H1 (cell line): ENCODE measurements at regions not wholly inside any gene's neighbourhood (a gene's known extent, or its start where the extent isn't known, plus 50 kb on each side); places are given as distances from the start of the nearest gene placed in this dataset.

ENCODE experiments used
- CEBPB ChIP-seq: IDR thresholded peaks from 2 replicates; pipeline ENCODE4 v1.6.1; 2012; ENCODE audit warnings: low read depth, low read length
- CHD1 ChIP-seq: IDR thresholded peaks from 2 replicates; pipeline ENCODE4 v1.6.1; 2012; ENCODE audit warnings: low read depth, low read length, improper control_type of control experiment
- CREB1 ChIP-seq: IDR thresholded peaks from 2 replicates; pipeline ENCODE4 v1.6.1; 2012; ENCODE audit warnings: inconsistent platforms
- CTCF ChIP-seq, 3 experiments: IDR thresholded peaks; 1 replicate in 2 of 3; 2 replicates in 1 of 3; pipeline versions ENCODE4 v1.5.1 to v1.6.1; 2011; ENCODE audit warnings: low read length in 3 of 3, mild to moderate bottlenecking in 3 of 3, inconsistent platforms in 2 of 3, low read depth in 1 of 3, moderate library complexity in 1 of 3; ENCODE audit not compliant: insufficient read depth in 1 of 3; ENCODE audit errors: control extremely low read depth in 1 of 3
- HDAC2 ChIP-seq, 2 experiments: fragments of 300-600 bp in 1 of 2; sonication (generic) in 1 of 2; IDR thresholded peaks; 2 replicates each; pipeline ENCODE4 v1.6.1; 2011 to 2012; ENCODE audit warnings: low read depth in 2 of 2, low read length in 2 of 2, mild to moderate bottlenecking in 2 of 2, moderate library complexity in 2 of 2, borderline replicate concordance in 1 of 2, inconsistent platforms in 1 of 2
- POLR2A ChIP-seq, 2 experiments: IDR thresholded peaks; 1 replicate in 1 of 2; 2 replicates in 1 of 2; pipeline ENCODE4 v1.6.1; 2011; ENCODE audit warnings: low read depth in 2 of 2, low read length in 2 of 2, mild to moderate bottlenecking in 2 of 2; ENCODE audit errors: control extremely low read depth in 1 of 2
- SRF ChIP-seq: IDR thresholded peaks from 2 replicates; pipeline ENCODE4 v1.6.1; 2011; ENCODE audit warnings: mild to moderate bottlenecking, low read depth, low read length, moderate library complexity
- TEAD4 ChIP-seq: IDR thresholded peaks from 2 replicates; pipeline ENCODE4 v1.6.1; 2012; ENCODE audit warnings: low read depth, low read length, inconsistent platforms, mixed read lengths

DNA sequence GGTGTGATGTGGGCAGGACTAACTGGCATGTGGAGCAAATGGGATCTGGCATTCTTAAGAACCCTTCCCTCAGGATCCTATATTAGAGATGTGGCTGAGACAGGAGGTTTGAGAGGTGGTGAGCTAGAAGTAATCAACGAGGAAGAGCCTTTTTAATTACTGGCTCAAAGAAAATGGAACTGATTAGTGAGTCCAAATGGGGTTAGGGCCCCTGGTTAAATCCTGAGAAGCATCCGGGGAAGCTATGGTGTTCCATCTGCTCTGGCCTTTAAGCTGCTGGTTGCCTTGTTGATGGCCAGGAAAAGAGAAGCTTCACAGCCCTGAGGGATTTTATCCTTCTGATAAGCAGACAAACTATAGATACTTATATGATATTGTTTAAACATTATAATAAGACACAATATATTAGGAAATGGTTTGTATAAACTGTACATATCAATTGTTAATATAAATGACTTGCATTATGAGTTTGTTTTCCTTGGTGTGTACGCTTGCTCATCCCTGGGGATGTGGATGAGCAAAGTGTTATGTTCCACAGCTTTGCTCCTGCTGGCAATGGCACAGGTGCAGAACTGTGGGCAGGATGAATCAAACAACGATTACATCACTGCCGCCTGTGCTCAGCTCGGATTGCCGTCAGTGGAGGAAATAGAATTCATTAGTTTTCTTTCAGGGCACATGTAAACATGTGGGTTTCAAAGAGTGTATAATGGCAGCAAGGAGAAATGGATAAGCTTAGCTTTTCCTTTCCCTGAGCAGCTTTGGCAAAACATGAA lies 328.6 kb upstream of the ARX start:
- TF ChIP-seq CTCF (IDR thresholded peaks at IDR 0.05; ENCODE audit: control extremely low read depth in 1 of 3, insufficient read depth in 1 of 3, low read depth in 1 of 3, low read length in 3 of 3) (no peak), CEBPB (no peak), POLR2A (IDR thresholded peaks at IDR 0.05; ENCODE audit: control extremely low read depth in 1 of 2, low read depth in 2 of 2, low read length in 2 of 2) (no peak), TEAD4 (no peak), CHD1 (no peak), SRF (no peak), CREB1 (no peak), HDAC2 (IDR thresholded peaks at IDR 0.05; ENCODE audit: borderline replicate concordance in 1 of 2, low read depth in 2 of 2, low read length in 2 of 2) (no peak)
